Upper lobe of left lung (tissue), 4 donors: ENCODE measurements at regions not wholly inside any gene's neighbourhood (a gene's known extent, or its start where the extent isn't known, plus 50 kb on each side); places are given as distances from the start of the nearest gene placed in this dataset.

Experiments used
- CTCF ChIP-seq, 6 experiments: fragments of 450-650 bp in 4 of 6; fragments of 200-600 bp in 2 of 6; sonication (generic) in 2 of 6; IDR thresholded peaks; one replicate each; pipeline ENCODE4 v1.5.1; 2016 to 2019; ENCODE audit warnings: antibody characterized with exemption in 6 of 6
- EP300 ChIP-seq, 4 donors: sonication (generic); formaldehyde crosslinking; IDR thresholded peaks; one replicate each; pipeline ENCODE4 v1.5.1; 2017; ENCODE audit warnings: antibody characterized with exemption in 4 of 4, control low read depth in 2 of 4
- POLR2A ChIP-seq, 4 donors: fragments of 450-650 bp; IDR thresholded peaks; one replicate each; pipeline ENCODE4 v1.5.1; 2016 to 2017; ENCODE audit warnings: antibody characterized with exemption in 4 of 4, mild to moderate bottlenecking in 2 of 4
- POLR2AphosphoS5 ChIP-seq, 2 donors: sonication (generic); formaldehyde crosslinking; IDR thresholded peaks; one replicate each; pipeline ENCODE4 v1.5.1; 2017; ENCODE audit warnings: antibody characterized with exemption in 2 of 2

- TF ChIP-seq CTCF (IDR thresholded peaks at IDR 0.05) (no peak), EP300 (IDR thresholded peaks at IDR 0.05) (no peak), POLR2A (IDR thresholded peaks at IDR 0.05) (no peak), POLR2AphosphoS5 (IDR thresholded peaks at IDR 0.05) (no peak)
These were observed 199.5 kb downstream of the CPEB2 start for GRCh38 chr4:15201782-15202181.
